NB4 (cell line): ENCODE measurements at regions not wholly inside any gene's neighbourhood (a gene's known extent, or its start where the extent isn't known, plus 50 kb on each side); places are given as distances from the start of the nearest gene placed in this dataset.

Experiments
- POLR2A ChIP-seq: IDR thresholded peaks from 2 replicates; pipeline ENCODE4 v1.6.1; 2011; ENCODE audit warnings: mild to moderate bottlenecking; ENCODE audit not compliant: insufficient read length; ENCODE audit errors: extremely low read depth
- TF ChIP-seq, protein P1 (sequence below): IDR thresholded peaks from one replicate; pipeline ENCODE4 v1.5.1; 2012; ENCODE audit warnings: low read depth, low read length

DNA sequence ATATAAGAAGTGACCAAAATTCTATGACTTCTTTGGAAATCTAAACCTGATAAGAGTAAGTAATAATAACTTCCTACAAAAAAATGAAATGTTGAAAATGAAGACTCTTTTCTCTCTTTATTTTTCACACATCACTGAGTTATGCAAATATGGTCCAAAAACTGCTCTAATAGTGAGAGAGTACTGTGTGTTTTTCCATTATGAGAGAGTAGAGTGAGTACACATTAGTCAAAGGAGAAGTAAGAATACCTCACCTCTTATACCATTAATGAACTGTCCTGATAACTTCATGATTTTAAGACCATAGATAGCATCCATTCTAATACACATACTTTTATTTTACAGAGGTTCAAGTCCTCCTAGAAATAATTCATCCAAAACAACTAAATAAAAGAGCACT is 1310.2 kb downstream of the SI start:
- TF ChIP-seq POLR2A: no peak
- TF ChIP-seq, protein P1, sequence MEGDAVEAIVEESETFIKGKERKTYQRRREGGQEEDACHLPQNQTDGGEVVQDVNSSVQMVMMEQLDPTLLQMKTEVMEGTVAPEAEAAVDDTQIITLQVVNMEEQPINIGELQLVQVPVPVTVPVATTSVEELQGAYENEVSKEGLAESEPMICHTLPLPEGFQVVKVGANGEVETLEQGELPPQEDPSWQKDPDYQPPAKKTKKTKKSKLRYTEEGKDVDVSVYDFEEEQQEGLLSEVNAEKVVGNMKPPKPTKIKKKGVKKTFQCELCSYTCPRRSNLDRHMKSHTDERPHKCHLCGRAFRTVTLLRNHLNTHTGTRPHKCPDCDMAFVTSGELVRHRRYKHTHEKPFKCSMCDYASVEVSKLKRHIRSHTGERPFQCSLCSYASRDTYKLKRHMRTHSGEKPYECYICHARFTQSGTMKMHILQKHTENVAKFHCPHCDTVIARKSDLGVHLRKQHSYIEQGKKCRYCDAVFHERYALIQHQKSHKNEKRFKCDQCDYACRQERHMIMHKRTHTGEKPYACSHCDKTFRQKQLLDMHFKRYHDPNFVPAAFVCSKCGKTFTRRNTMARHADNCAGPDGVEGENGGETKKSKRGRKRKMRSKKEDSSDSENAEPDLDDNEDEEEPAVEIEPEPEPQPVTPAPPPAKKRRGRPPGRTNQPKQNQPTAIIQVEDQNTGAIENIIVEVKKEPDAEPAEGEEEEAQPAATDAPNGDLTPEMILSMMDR: no peak
